NT2/D1 (cell line): ENCODE measurements at regions not wholly inside any gene's neighbourhood (a gene's known extent, or its start where the extent isn't known, plus 50 kb on each side); places are given as distances from the start of the nearest gene placed in this dataset.

Source experiments
- SUZ12 ChIP-seq: IDR thresholded peaks from 2 replicates; pipeline ENCODE4 v1.6.1; 2011; ENCODE audit not compliant: insufficient read length, insufficient read depth; ENCODE audit errors: extremely low read depth
- ZNF274 ChIP-seq: IDR thresholded peaks from 2 replicates; pipeline ENCODE4 v1.6.1; 2011; ENCODE audit warnings: mild to moderate bottlenecking, low read depth, low read length

DNA sequence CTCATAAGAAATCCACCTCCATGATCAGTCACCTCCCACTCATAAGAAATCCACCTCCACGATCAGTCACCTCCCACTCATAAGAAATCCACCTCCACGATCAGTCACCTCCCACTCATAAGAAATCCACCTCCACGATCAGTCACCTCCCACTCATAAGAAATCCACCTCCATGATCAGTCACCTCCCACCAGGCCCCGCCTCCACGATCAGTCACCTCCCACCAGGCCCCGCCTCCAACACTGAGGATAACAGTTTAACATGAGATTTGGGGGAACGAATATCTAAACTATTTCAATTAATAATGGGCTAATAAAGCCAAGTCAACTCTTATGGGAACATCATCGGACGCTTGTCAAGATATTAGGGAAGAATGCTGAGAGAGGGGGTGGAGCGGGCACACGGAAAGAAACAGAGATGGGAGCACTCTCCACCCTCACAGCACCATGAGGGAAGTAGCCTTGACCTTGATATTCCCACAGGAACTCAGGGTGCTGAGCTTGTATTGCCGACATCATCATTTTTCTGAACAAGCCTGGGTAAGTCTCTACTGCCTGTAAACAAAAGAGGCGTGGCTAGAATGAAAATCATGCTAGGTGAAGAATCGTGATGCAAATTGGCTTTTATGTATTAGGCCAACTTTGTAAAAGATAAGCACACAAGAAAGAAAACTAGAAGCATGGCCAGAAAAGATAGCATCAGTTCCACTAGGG, 303.5 kb upstream of the KLF6 start:
- TF ChIP-seq SUZ12 (no peak), ZNF274 (no peak)
